ENCODE measurements at regions not wholly inside any gene's neighbourhood (a gene's known extent, or its start where the extent isn't known, plus 50 kb on each side); places are given as distances from the start of the nearest gene placed in this dataset.

DNA sequence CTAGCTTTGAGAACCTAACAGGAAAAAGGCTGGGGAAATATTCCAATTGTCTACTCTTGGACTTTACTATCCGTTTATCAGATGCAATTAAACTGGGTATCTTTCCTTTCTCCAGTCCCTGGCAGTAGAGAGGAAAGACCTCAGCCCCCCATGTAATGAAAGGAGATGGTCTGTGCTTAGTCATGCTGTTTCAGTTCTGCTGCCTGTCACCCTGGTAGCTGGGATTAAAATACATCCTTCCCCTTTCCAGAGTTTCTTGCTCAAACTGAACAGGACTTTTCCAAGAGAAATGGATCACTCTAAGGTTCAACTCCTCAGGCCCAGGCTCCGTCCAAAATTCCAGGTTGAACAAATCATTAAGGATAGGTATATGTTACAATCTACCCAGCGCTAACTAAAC is 202.9 kb downstream of the PTEN start:
- no peak overlapping the region for H3K4me3 ChIP-seq (ENCODE audit: low read depth, low read length)
- TF ChIP-seq CTCF (IDR thresholded peaks at IDR 0.05; ENCODE audit: insufficient read depth, low read length, missing control alignments) = no peak
- POLR2A ChIA-PET = no interaction called here

DNA sequence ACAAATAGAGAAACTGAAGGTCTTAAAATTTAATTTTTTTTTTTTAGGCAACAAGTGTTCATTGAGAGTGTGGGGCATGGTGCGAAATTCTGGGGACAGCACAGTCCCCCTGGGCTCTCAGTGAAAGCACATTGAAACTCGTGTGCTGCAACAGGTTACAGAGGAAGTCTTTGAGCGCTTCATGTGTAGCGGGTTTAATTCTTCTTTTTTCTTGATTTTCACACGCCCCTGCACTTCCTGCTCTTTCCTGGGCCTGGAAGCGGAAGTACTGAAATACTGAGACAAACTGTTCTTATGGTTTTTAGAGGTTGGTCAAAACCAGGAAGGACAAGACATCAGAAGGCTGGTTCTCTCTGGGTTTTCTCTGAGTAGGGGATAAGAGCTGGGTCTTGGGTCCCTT is 203.5 kb downstream of the PTEN start:
- no peak overlapping the region for H3K4me3 ChIP-seq (ENCODE audit: low read depth, low read length)
- DNase-seq (ENCODE audit: low read depth, low spot score) = no peak
- no peak for TF ChIP-seq CTCF (IDR thresholded peaks at IDR 0.05; ENCODE audit: insufficient read depth, low read length, missing control alignments)
- CTCF ChIA-PET = no interaction called here
- POLR2A ChIA-PET = no interaction called here

More for the DNA sequence above, 202.9 kb downstream of the PTEN start:
- no peak for DNase-seq (ENCODE audit: low read depth, low spot score)
- CTCF ChIA-PET = no interaction called here

DNA sequence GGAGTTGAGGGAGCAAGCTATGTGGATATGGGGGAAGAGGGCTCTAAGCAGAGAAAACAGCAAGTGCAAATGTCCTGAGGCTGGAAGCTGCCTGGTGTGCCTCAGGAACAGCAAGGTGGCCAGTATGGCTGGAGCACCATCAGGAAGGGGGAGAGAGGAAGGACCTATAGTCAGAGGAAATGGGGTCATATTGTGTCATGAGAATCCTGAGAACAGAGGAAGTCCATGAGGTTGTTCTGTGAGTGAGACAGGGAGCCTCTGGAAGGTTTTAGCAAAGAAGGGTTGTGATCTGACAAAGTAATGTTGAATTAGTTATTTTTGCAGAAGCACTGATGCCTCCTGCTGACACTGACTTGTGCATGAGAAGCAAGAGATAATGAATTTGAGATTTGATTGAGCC is 204.3 kb downstream of the PTEN start:
- ChIA-PET CTCF (no interaction called here), POLR2A (no interaction called here)
- H3K4me3 ChIP-seq (ENCODE audit: low read depth, low read length) = no peak overlapping the region
- DNase-seq (ENCODE audit: low read depth, low spot score) = no peak
- no peak for TF ChIP-seq CTCF (IDR thresholded peaks at IDR 0.05; ENCODE audit: insufficient read depth, low read length, missing control alignments)

GRCh38 chr10:88069338-88069737 is 205.9 kb downstream of the PTEN start:
- no peak overlapping the region for H3K4me3 ChIP-seq (ENCODE audit: low read depth, low read length)
- ChIA-PET POLR2A (no interaction called here), CTCF (no interaction called here)
- DNase-seq (ENCODE audit: low read depth, low spot score) = no peak
- TF ChIP-seq CTCF (IDR thresholded peaks at IDR 0.05; ENCODE audit: insufficient read depth, low read length, missing control alignments) = no peak

- POLR2A ChIA-PET = interaction anchor here (0.5 to 0.7 kb wide), 3 partner anchors 27 to 317 kb away, joined by 3 to 4 read pairs (median 4); no protein-coding TSS in a partner anchor
- no peak overlapping the region for H3K4me3 ChIP-seq (ENCODE audit: low read depth, low read length)
- no peak for DNase-seq (ENCODE audit: low read depth, low spot score)
- CTCF ChIA-PET = no interaction called here
- TF ChIP-seq CTCF (IDR thresholded peaks at IDR 0.05; ENCODE audit: insufficient read depth, low read length, missing control alignments) = no peak
Observed at GRCh38 chr10:88070080-88070880, 206.9 kb downstream of the PTEN start.

DNA sequence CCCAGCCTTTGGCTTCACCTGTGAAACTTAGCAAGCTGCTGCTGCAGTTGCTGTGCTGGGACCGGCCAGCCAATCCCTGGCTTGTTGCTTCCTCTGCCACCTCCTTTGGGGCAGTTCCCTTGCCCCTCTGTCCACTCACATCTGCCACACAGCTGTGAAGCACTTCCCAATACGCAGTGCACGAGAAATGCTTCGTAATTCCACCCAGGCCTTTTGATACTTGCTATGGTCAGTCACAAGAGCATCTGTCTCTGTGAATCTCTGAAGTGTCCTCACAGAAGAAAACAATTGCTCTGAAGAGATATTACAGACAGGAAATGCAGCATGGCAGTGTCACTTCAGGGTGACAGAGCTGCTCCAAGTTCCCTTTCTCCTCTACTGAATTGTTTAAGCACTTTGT is 208.5 kb downstream of the PTEN start:
- ChIA-PET CTCF (no interaction called here), POLR2A (no interaction called here)
- no peak overlapping the region for H3K4me3 ChIP-seq (ENCODE audit: low read depth, low read length)
- no peak for TF ChIP-seq CTCF (IDR thresholded peaks at IDR 0.05; ENCODE audit: insufficient read depth, low read length, missing control alignments)
- DNase-seq (ENCODE audit: low read depth, low spot score) = no peak
